ENCODE measurements at regions not wholly inside any gene's neighbourhood (a gene's known extent, or its start where the extent isn't known, plus 50 kb on each side); places are given as distances from the start of the nearest gene placed in this dataset.
"Not testable (repeated sequence)": the region's sequence is repeated elsewhere in the genome, so short reads cannot be mapped to it uniquely, and the experiment has no call there.

- DNase-seq (ENCODE audit: low spot score), result no peak
Measured at GRCh38 chr10:33101392-33101787, 143.4 kb upstream of the ITGB1 start.

GRCh38 chr10:33100781-33101391 is 142.9 kb upstream of the ITGB1 start:
- no peak for DNase-seq (ENCODE audit: low spot score)

- no peak for DNase-seq (ENCODE audit: low spot score)
Measured at GRCh38 chr10:33099748-33100147, 141.7 kb upstream of the ITGB1 start.

- DNase-seq (ENCODE audit: low spot score), result no peak
Measured at GRCh38 chr10:33098951-33099663, 141.1 kb upstream of the ITGB1 start.

GRCh38 chr10:33095867-33096815 is 138.1 kb upstream of the ITGB1 start:
- no peak for DNase-seq (ENCODE audit: low spot score)

GRCh38 chr10:33094263-33095051 is 136.4 kb upstream of the ITGB1 start:
- DNase-seq (ENCODE audit: low spot score), result no peak

- DNase-seq (ENCODE audit: low spot score), result no peak
Measured at GRCh38 chr10:33093362-33093761, 135.3 kb upstream of the ITGB1 start.

- DNase-seq (ENCODE audit: low spot score), result no peak
Measured at GRCh38 chr10:33092596-33092995, 134.6 kb upstream of the ITGB1 start.

- no peak for DNase-seq (ENCODE audit: low spot score)
Measured at GRCh38 chr10:33091201-33091600, 133.2 kb upstream of the ITGB1 start.

GRCh38 chr10:33088990-33089389 is 131.0 kb upstream of the ITGB1 start:
- no peak for DNase-seq (ENCODE audit: low spot score)

GRCh38 chr10:33087922-33088321 is 129.9 kb upstream of the ITGB1 start:
- DNase-seq (ENCODE audit: low spot score), result no peak

GRCh38 chr10:33087152-33087551 is 129.1 kb upstream of the ITGB1 start:
- no peak for DNase-seq (ENCODE audit: low spot score)

GRCh38 chr10:33086100-33086499 is 128.1 kb upstream of the ITGB1 start:
- DNase-seq (ENCODE audit: low spot score), result no peak

GRCh38 chr10:33085313-33085833 is 127.3 kb upstream of the ITGB1 start:
- DNase-seq (ENCODE audit: low spot score), result no peak

- DNase-seq (ENCODE audit: low spot score), result no peak
Measured at GRCh38 chr10:33084453-33084852, 126.4 kb upstream of the ITGB1 start.

- no peak for DNase-seq (ENCODE audit: low spot score)
Measured at GRCh38 chr10:33082373-33082895, 124.4 kb upstream of the ITGB1 start.

- not testable (repeated sequence) for DNase-seq (ENCODE audit: low spot score)
Measured at GRCh38 chr10:33080467-33080866, 122.4 kb upstream of the ITGB1 start.

GRCh38 chr10:33074443-33074842 is 116.4 kb upstream of the ITGB1 start:
- no peak for DNase-seq (ENCODE audit: low spot score)

GRCh38 chr10:33073641-33074415 is 115.8 kb upstream of the ITGB1 start:
- DNase-seq (ENCODE audit: low spot score), result no peak

- no peak for DNase-seq (ENCODE audit: low spot score)
Measured at GRCh38 chr10:33071857-33072256, 113.8 kb upstream of the ITGB1 start.

Measured in H4 (cell line).